Natural killer cell (primary cell): ENCODE measurements at regions not wholly inside any gene's neighbourhood (a gene's known extent, or its start where the extent isn't known, plus 50 kb on each side); places are given as distances from the start of the nearest gene placed in this dataset.

Experiments
- ATAC-seq, 3 donors: fragments of 150-1000 bp in 2 of 3; fragments of 200-7000 bp in 1 of 3; cut with Tn5 transposase; 1 replicate in 1 of 3; 2 replicates in 2 of 3; pipeline ENCODE4 v1.10.0; 2021; ENCODE audit warnings: mild to moderate bottlenecking in 2 of 3, moderate library complexity in 2 of 3
- DNase-seq, 2 donors: peaks; one replicate each; pipeline versions ENCODE4 v3.0.0 to v3.0.0-alpha.2; 2013 to 2021; ENCODE audit warnings: mixed read lengths in 1 of 2
- H3K27ac ChIP-seq: one replicate; pipeline ENCODE4 v1.5.1; 2013; ENCODE audit warnings: mild to moderate bottlenecking, low read length
- H3K27me3 ChIP-seq: one replicate; pipeline ENCODE4 v1.6.1; 2013; ENCODE audit warnings: low read length; ENCODE audit not compliant: control insufficient read depth, insufficient read depth
- H3K36me3 ChIP-seq: one replicate; pipeline ENCODE4 v1.6.1; 2013; ENCODE audit warnings: low read length; ENCODE audit not compliant: control insufficient read depth, insufficient read depth
- H3K4me1 ChIP-seq: one replicate; pipeline ENCODE4 v1.6.1; 2013; ENCODE audit warnings: low read length; ENCODE audit not compliant: control insufficient read depth, insufficient read depth
- H3K4me3 ChIP-seq: one replicate; pipeline ENCODE4 v1.5.1; 2013; ENCODE audit warnings: low read length
- H3K9me3 ChIP-seq: one replicate; pipeline ENCODE4 v1.6.1; 2013; ENCODE audit warnings: low read length; ENCODE audit not compliant: control insufficient read depth, insufficient read depth
- H3K27ac Mint-ChIP-seq, 2 donors: one replicate each; pipeline ENCODE4 v1.8.0; 2022; ENCODE audit warnings: mild to moderate bottlenecking in 2 of 2, mixed read lengths in 2 of 2, moderate library complexity in 1 of 2
- H3K27me3 Mint-ChIP-seq, 2 donors: one replicate each; pipeline ENCODE4 v1.8.0; 2022; ENCODE audit warnings: low read depth in 2 of 2, mixed read lengths in 2 of 2
- H3K36me3 Mint-ChIP-seq: one replicate; pipeline ENCODE4 v1.8.0; 2022; ENCODE audit warnings: mixed read lengths
- H3K4me1 Mint-ChIP-seq, 2 donors: one replicate each; pipeline ENCODE4 v1.8.0; 2022; ENCODE audit warnings: mixed read lengths in 2 of 2
- H3K4me3 Mint-ChIP-seq: one replicate; pipeline ENCODE4 v1.8.0; 2022; ENCODE audit warnings: mild to moderate bottlenecking, moderate library complexity, mixed read lengths
- H3K9me3 Mint-ChIP-seq, 2 donors: one replicate each; pipeline ENCODE4 v1.8.0; 2022; ENCODE audit warnings: mixed read lengths in 2 of 2
- WGBS: methylation state at CpG from one replicate; pipeline ENCODE4 v1.1.7; 2013; ENCODE audit warnings: missing lambda C conversion rate; ENCODE audit not compliant: insufficient coverage; 5-methylcytosine and 5-hydroxymethylcytosine counted together
- intact Hi-C: fragments of 100-400 bp; cut with micrococcal nuclease; formaldehyde crosslinking; loops from one replicate; pipeline ENCODE4 v1.14.2; 2022
- TF ChIP-seq, protein P1 (sequence below): fragments of 200-600 bp; IDR thresholded peaks from one replicate; pipeline ENCODE4 v1.8.0; 2022; ENCODE audit warnings: antibody characterized with exemption

DNA sequence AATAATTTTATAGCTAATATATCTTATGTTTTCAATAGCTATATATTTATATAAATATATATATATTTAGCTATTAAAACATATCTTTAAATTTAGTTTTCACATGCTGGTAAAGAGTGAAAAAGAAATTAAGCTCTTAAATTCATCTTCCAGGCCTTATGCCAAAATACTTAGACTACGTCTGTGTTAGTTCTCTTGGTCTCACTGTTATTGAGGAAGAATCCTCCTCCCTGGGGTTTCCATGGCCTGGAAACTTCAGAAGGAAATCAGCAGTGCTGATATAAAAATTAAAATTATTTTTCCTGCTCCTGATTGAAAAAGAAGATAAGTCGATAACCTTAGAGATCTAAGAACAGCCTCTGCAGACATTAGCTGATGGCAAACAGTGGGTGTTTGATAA is 225.1 kb upstream of the LMCD1 start:
- ATAC-seq: no peak
- 100% methylated on average over 1 of the region's 2 CpGs for WGBS
- intact Hi-C loops: no loop called here

DNA sequence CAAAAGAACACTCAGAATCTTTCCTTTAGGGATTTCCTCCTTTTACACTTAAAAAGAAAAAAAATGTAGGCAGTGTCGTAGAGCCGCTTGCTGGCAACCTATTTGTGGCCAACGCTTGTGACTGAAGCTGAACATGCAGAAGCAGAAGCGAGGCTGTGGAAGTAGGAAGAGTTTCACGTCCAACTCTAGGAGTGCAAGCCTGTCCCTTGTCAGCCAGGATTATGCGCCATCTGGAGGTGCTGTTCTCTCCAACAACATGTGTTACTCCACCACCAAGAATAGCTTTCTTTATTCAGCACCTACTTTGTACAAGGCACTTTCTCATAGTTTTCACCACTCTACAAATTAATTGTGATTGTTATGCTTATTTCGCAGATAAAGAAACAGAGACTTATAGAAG is 223.2 kb upstream of the LMCD1 start:
- H3K27ac Mint-ChIP-seq: no peak overlapping the region
- no peaks in the 10 kb centered on the region for H3K9me3 Mint-ChIP-seq
- no peaks in the 10 kb centered on the region for H3K4me1 Mint-ChIP-seq
- H3K27ac ChIP-seq: no peak overlapping the region
- 66% methylated on average over 7 of the region's 7 CpGs for WGBS
- intact Hi-C loops: no loop called here
- no peak overlapping the region for H3K4me3 Mint-ChIP-seq
- ATAC-seq: no peak
- H3K4me1 ChIP-seq: no peaks in the 10 kb centered on the region
- TF ChIP-seq, protein P1, sequence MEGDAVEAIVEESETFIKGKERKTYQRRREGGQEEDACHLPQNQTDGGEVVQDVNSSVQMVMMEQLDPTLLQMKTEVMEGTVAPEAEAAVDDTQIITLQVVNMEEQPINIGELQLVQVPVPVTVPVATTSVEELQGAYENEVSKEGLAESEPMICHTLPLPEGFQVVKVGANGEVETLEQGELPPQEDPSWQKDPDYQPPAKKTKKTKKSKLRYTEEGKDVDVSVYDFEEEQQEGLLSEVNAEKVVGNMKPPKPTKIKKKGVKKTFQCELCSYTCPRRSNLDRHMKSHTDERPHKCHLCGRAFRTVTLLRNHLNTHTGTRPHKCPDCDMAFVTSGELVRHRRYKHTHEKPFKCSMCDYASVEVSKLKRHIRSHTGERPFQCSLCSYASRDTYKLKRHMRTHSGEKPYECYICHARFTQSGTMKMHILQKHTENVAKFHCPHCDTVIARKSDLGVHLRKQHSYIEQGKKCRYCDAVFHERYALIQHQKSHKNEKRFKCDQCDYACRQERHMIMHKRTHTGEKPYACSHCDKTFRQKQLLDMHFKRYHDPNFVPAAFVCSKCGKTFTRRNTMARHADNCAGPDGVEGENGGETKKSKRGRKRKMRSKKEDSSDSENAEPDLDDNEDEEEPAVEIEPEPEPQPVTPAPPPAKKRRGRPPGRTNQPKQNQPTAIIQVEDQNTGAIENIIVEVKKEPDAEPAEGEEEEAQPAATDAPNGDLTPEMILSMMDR: no peak
- no peak overlapping the region for H3K4me3 ChIP-seq
- no peak for DNase-seq
- H3K36me3 Mint-ChIP-seq: no peaks in the 10 kb centered on the region
- peaks cover 6 to 7% of the 10 kb centered on the region in 2 donors for H3K27me3 Mint-ChIP-seq
- H3K9me3 ChIP-seq: no peaks in the 10 kb centered on the region
- no peaks in the 10 kb centered on the region for H3K27me3 ChIP-seq
- H3K36me3 ChIP-seq: no peaks in the 10 kb centered on the region

More for the DNA sequence above, 225.1 kb upstream of the LMCD1 start:
- Mint-ChIP-seq H3K9me3 (no peaks in the 10 kb centered on the region), H3K36me3 (no peaks in the 10 kb centered on the region), H3K4me1 (no peaks in the 10 kb centered on the region), H3K4me3 (no peak overlapping the region), H3K27ac (no peak overlapping the region), H3K27me3 (peaks cover 6 to 7% of the 10 kb centered on the region in 2 donors)
- H3K27ac ChIP-seq: no peak overlapping the region
- no peaks in the 10 kb centered on the region for H3K4me1 ChIP-seq
- TF ChIP-seq, protein P1: no peak
- no peaks in the 10 kb centered on the region for H3K9me3 ChIP-seq
- DNase-seq: no peak
- H3K4me3 ChIP-seq: no peak overlapping the region
- no peaks in the 10 kb centered on the region for H3K36me3 ChIP-seq
- no peaks in the 10 kb centered on the region for H3K27me3 ChIP-seq

DNA sequence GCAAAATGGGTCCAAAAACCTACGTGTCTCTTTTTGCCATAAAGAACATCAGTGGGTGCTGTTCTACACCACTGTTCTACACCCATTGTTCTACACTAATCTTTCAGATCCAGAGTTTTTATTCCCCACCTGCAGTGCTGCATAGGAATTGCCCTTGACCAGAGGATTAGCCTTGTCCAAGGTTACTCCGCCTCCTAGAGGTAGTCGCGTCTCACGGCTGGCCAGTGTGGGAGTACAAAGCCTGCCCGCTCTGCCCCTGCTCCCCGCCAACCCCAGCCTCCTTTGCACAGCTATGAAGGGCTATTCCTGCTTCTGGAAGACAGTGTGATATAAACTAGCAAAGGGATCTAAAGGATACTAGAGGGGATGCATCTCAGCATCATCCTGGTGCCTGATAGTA is 222.1 kb upstream of the LMCD1 start:
- Histone ChIP-seq H3K4me3 (no peak overlapping the region), H3K9me3 (no peaks in the 10 kb centered on the region), H3K27me3 (no peaks in the 10 kb centered on the region), H3K27ac (no peak overlapping the region), H3K36me3 (no peaks in the 10 kb centered on the region), H3K4me1 (no peaks in the 10 kb centered on the region)
- Mint-ChIP-seq H3K4me3 (no peak overlapping the region), H3K4me1 (no peaks in the 10 kb centered on the region), H3K27me3 (peaks cover 6 to 7% of the 10 kb centered on the region in 2 donors), H3K27ac (no peak overlapping the region), H3K9me3 (no peaks in the 10 kb centered on the region), H3K36me3 (no peaks in the 10 kb centered on the region)
- DNase-seq: no peak
- WGBS: 96% methylated on average over 7 of the region's 7 CpGs
- intact Hi-C loops: no loop called here
- TF ChIP-seq, protein P1: no peak
- no peak for ATAC-seq

DNA sequence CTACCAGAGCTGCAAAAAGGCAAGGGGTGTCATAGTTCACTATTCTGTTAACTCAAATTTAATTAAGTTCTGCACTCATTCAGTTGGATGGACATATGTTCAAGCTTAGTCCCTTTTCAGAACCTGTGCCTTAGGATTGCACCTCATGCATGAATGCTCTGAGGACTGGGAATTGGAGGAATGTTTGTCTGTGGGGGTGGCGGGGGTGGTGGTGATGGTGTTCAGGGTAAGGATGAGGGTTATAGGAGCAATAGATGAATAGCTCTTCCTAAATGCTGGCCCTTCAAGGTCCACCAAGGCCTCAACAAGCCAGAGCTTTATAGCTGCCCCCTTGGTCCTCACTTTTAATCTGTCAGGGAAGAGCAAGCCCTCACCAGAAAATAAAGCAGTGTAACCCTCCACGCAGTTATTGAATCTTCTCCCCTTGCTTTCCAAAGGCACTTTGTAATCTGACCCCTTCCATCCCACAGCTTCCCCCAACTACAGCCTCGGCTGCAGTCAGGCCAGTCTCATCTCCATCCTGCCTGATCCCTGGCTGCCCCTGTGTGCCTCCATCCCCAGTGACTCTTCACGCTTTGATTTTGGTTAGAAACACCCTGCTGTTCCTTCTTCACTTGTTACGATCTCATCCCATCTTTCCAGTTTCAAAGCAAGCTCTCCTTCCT is 221.6 kb upstream of the LMCD1 start:
- WGBS: 79% methylated on average over 5 of the region's 5 CpGs
- H3K4me3 Mint-ChIP-seq: no peak overlapping the region
- H3K4me1 ChIP-seq: no peaks in the 10 kb centered on the region
- H3K9me3 Mint-ChIP-seq: no peaks in the 10 kb centered on the region
- intact Hi-C loops: no loop called here
- TF ChIP-seq, protein P1: no peak
- no peaks in the 10 kb centered on the region for H3K36me3 ChIP-seq
- H3K27me3 Mint-ChIP-seq: peaks cover 6 to 7% of the 10 kb centered on the region in 2 donors
- H3K27ac ChIP-seq: no peak overlapping the region
- no peak overlapping the region for H3K4me3 ChIP-seq
- no peak overlapping the region for H3K27ac Mint-ChIP-seq
- H3K36me3 Mint-ChIP-seq: no peaks in the 10 kb centered on the region
- ATAC-seq (no peak), DNase-seq (no peak)
- no peaks in the 10 kb centered on the region for H3K27me3 ChIP-seq
- no peaks in the 10 kb centered on the region for H3K9me3 ChIP-seq
- no peaks in the 10 kb centered on the region for H3K4me1 Mint-ChIP-seq
